ENCODE measurements at regions not wholly inside any gene's neighbourhood (a gene's known extent, or its start where the extent isn't known, plus 50 kb on each side); places are given as distances from the start of the nearest gene placed in this dataset.

GRCh38 chr14:100652744-100653143, 65.5 kb upstream of the BEGAIN start:
- no peak for DNase-seq (ENCODE audit: low read depth)
- no peak overlapping the region for H3K4me3 ChIP-seq (ENCODE audit: low read depth, low read length)
- TF ChIP-seq CTCF (IDR thresholded peaks at IDR 0.05; ENCODE audit: insufficient read depth, low read length): no peak

GRCh38 chr14:100653409-100653808, 66.2 kb upstream of the BEGAIN start:
- no peak overlapping the region for H3K4me3 ChIP-seq (ENCODE audit: low read depth, low read length)
- DNase-seq (ENCODE audit: low read depth): no peak
- peak; percentile 26 for TF ChIP-seq CTCF (IDR thresholded peaks at IDR 0.05; ENCODE audit: insufficient read depth, low read length)

GRCh38 chr14:100654025-100654813, 67.0 kb upstream of the BEGAIN start:
- H3K4me3 ChIP-seq (ENCODE audit: low read depth, low read length): no peak overlapping the region
- no peak for TF ChIP-seq CTCF (IDR thresholded peaks at IDR 0.05; ENCODE audit: insufficient read depth, low read length)
- no peak for DNase-seq (ENCODE audit: low read depth)

GRCh38 chr14:100654814-100655740, 67.9 kb upstream of the BEGAIN start:
- no peak overlapping the region for H3K4me3 ChIP-seq (ENCODE audit: low read depth, low read length)
- no peak for DNase-seq (ENCODE audit: low read depth)
- TF ChIP-seq CTCF (IDR thresholded peaks at IDR 0.05; ENCODE audit: insufficient read depth, low read length): peak; percentile 43

- TF ChIP-seq CTCF (IDR thresholded peaks at IDR 0.05; ENCODE audit: insufficient read depth, low read length): no peak
- H3K4me3 ChIP-seq (ENCODE audit: low read depth, low read length): no peak overlapping the region
- DNase-seq (ENCODE audit: low read depth): no peak
These were observed 68.5 kb upstream of the BEGAIN start for GRCh38 chr14:100655741-100656085.

- DNase-seq (ENCODE audit: low read depth): no peak
- no peak for TF ChIP-seq CTCF (IDR thresholded peaks at IDR 0.05; ENCODE audit: insufficient read depth, low read length)
- H3K4me3 ChIP-seq (ENCODE audit: low read depth, low read length): no peak overlapping the region
These were observed 69.7 kb upstream of the DLK1 start for GRCh38 chr14:100656996-100657395.

Data from fibroblast of the aortic adventitia (primary cell).